ENCODE measurements at regions not wholly inside any gene's neighbourhood (a gene's known extent, or its start where the extent isn't known, plus 50 kb on each side); places are given as distances from the start of the nearest gene placed in this dataset.
"Not testable (repeated sequence)": the region's sequence is repeated elsewhere in the genome, so short reads cannot be mapped to it uniquely, and the experiment has no call there.

DNA sequence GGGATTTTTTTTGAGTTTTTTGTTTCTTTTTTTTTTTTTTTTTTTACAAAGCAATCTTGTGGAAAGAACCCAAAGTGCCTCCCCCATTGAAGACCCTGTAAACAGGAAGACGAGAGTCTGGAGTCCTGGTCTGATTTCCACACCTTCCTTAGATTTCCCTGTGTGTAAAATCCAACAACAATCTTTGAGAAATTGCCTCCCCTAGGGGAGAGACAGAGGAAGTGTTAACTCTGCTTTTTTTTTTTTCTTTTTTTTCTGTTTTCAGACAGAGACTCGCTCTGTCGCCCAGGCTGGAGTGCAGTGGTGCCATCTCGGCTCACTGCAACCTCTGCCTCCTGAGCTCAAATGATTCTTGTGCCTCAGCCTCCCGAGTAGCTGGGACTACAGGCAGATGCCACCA is 82.0 kb upstream of the CLEC6A start:
- peak in 1 of 2 experiments; percentile 2 for DNase-seq (ENCODE audit: low spot score in 2 of 2)
- H3K9me3 ChIP-seq; in situ Hi-C loops (cut with MboI; ENCODE audit: low sequenced_read_pairs); H3K4me1 ChIP-seq; H3K36me3 ChIP-seq (replicated peaks); H3K27me3 ChIP-seq (ENCODE audit: low read depth); H3K4me3 ChIP-seq: not testable (repeated sequence)

DNA sequence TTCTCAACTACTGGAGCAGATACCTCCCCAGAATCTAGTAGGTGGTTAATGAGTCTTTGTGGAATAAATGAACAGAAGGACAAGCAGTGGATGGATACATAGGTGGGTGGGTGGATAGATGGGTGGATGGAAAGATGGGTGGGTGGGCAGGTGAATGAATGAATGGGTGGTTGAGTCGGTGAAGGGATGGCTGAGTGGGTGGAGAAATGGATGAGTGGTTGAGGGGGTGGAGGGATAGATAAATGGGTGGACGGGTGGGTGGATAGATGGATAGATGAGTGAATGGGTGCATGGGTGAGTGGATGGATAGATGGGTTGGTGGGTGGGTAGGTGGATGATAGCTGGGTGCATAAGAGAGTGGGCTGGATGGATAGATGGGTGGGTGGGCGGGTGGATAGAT is 80.6 kb upstream of the CLEC6A start:
- in situ Hi-C loops (cut with MboI; ENCODE audit: low sequenced_read_pairs); H3K27me3 ChIP-seq (ENCODE audit: low read depth); DNase-seq (ENCODE audit: low spot score in 2 of 2); H3K36me3 ChIP-seq (replicated peaks); H3K4me3 ChIP-seq; H3K4me1 ChIP-seq; H3K9me3 ChIP-seq: not testable (repeated sequence)

GRCh38 chr12:8377756-8378155 is 78.0 kb upstream of the CLEC6A start:
- H3K36me3 ChIP-seq (replicated peaks); H3K27me3 ChIP-seq (ENCODE audit: low read depth); H3K4me1 ChIP-seq; H3K9me3 ChIP-seq; in situ Hi-C loops (cut with MboI; ENCODE audit: low sequenced_read_pairs); H3K4me3 ChIP-seq: not testable (repeated sequence)
- peak; percentile 5 to 42 for DNase-seq (ENCODE audit: low spot score in 2 of 2)

GRCh38 chr12:8382556-8382955 is 73.2 kb upstream of the CLEC6A start:
- H3K27me3 ChIP-seq (ENCODE audit: low read depth); in situ Hi-C loops (cut with MboI; ENCODE audit: low sequenced_read_pairs); H3K4me1 ChIP-seq; H3K36me3 ChIP-seq (replicated peaks); H3K9me3 ChIP-seq; DNase-seq (ENCODE audit: low spot score in 2 of 2); H3K4me3 ChIP-seq: not testable (repeated sequence)

- H3K9me3 ChIP-seq; DNase-seq (ENCODE audit: low spot score in 2 of 2); H3K36me3 ChIP-seq (replicated peaks); H3K4me3 ChIP-seq; H3K27me3 ChIP-seq (ENCODE audit: low read depth); in situ Hi-C loops (cut with MboI; ENCODE audit: low sequenced_read_pairs); H3K4me1 ChIP-seq: not testable (repeated sequence)
These were observed 71.1 kb upstream of the CLEC6A start for GRCh38 chr12:8384686-8385085.

GRCh38 chr12:8385431-8385830 is 70.3 kb upstream of the CLEC6A start:
- H3K4me3 ChIP-seq; H3K4me1 ChIP-seq; DNase-seq (ENCODE audit: low spot score in 2 of 2); H3K27me3 ChIP-seq (ENCODE audit: low read depth); in situ Hi-C loops (cut with MboI; ENCODE audit: low sequenced_read_pairs); H3K9me3 ChIP-seq; H3K36me3 ChIP-seq (replicated peaks): not testable (repeated sequence)

DNA sequence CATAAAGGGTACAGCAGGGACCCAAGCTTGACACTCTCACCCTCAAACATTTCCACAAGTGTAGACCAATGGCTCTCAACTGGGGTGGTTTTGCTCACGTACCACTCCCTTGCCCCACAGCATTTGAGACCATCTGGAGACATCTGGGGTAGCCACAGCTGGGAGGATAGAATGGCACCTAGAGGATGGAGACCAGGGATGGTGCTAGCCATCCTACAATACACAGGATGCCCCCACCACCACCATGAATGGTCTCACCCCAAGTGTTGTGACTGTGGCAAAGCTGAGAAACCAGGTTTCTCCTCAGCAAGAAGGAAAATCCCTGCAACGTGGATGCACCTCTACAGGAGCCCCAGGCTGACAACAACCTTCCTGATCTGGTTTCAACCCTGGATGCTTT is 69.1 kb upstream of the CLEC6A start:
- H3K36me3 ChIP-seq (replicated peaks); H3K9me3 ChIP-seq; H3K27me3 ChIP-seq (ENCODE audit: low read depth); H3K4me1 ChIP-seq; in situ Hi-C loops (cut with MboI; ENCODE audit: low sequenced_read_pairs); DNase-seq (ENCODE audit: low spot score in 2 of 2); H3K4me3 ChIP-seq: not testable (repeated sequence)

- H3K36me3 ChIP-seq (replicated peaks); DNase-seq (ENCODE audit: low spot score in 2 of 2); in situ Hi-C loops (cut with MboI; ENCODE audit: low sequenced_read_pairs); H3K9me3 ChIP-seq; H3K4me1 ChIP-seq; H3K27me3 ChIP-seq (ENCODE audit: low read depth): not testable (repeated sequence)
- H3K4me3 ChIP-seq = peak overlapping the region; percentile 41; the same call in 1 of the 2 replicates
These were observed 66.5 kb upstream of the CLEC6A start for GRCh38 chr12:8389296-8389695.

DNA sequence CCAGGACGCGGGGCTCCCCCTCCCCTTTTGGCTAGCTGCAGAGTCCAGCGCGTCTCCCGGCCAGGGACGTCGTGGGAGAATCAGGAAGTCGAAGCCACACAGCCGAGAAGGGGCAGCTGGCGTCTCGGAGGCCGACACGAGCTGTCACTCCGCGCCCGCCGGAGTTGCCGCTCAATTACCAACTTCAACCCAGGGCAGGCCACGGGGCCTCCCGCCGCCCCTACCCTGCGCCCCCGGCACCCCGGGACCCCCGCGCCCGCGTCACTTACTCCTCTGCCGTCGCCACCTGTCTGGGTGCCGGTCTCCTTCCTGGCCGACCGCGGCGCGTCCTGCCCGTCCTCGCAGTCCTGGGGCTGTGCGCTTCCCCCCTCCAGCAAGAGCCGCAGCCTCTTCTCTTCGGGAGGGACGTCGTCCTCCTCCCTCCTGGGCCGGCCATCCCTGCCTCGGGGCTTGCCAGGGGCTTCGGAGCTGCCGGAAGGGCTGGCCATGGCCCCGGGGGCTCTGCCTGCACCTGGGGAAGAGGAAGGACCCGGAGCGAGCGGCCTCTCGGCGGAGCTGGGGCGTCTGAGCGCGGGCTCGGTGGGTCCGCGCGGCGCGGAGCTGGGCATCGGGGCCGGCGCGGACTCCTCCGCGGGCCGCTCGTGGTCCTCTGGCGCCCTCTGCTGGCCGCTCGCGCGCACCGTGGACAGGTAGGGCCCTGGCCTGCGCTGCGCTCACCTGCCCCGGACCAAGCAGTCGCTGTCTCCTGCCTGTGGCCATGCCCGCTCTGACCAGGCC is 65.6 kb upstream of the CLEC6A start:
- in situ Hi-C loops (cut with MboI; ENCODE audit: low sequenced_read_pairs); H3K4me1 ChIP-seq; H3K9me3 ChIP-seq; H3K27me3 ChIP-seq (ENCODE audit: low read depth); H3K36me3 ChIP-seq (replicated peaks): not testable (repeated sequence)
- peak; percentile 35 to 89 for DNase-seq (ENCODE audit: low spot score in 2 of 2)
- H3K4me3 ChIP-seq = peak overlapping the region; percentile 41

GRCh38 chr12:8396225-8397071 is 59.3 kb upstream of the CLEC6A start:
- in situ Hi-C loops (cut with MboI; ENCODE audit: low sequenced_read_pairs); H3K4me1 ChIP-seq; H3K36me3 ChIP-seq (replicated peaks); H3K27me3 ChIP-seq (ENCODE audit: low read depth); H3K9me3 ChIP-seq: not testable (repeated sequence)
- peak overlapping the region; percentile 42 for H3K4me3 ChIP-seq
- peak; percentile 21 to 75 for DNase-seq (ENCODE audit: low spot score in 2 of 2)

- H3K9me3 ChIP-seq; H3K27me3 ChIP-seq (ENCODE audit: low read depth); H3K4me1 ChIP-seq; H3K4me3 ChIP-seq; DNase-seq (ENCODE audit: low spot score in 2 of 2); in situ Hi-C loops (cut with MboI; ENCODE audit: low sequenced_read_pairs); H3K36me3 ChIP-seq (replicated peaks): not testable (repeated sequence)
These were observed 58.4 kb upstream of the CLEC6A start for GRCh38 chr12:8397378-8397777.

GRCh38 chr12:8399496-8400034 is 56.2 kb upstream of the CLEC6A start:
- H3K27me3 ChIP-seq (ENCODE audit: low read depth); DNase-seq (ENCODE audit: low spot score in 2 of 2); H3K4me1 ChIP-seq; H3K36me3 ChIP-seq (replicated peaks); H3K9me3 ChIP-seq; in situ Hi-C loops (cut with MboI; ENCODE audit: low sequenced_read_pairs); H3K4me3 ChIP-seq: not testable (repeated sequence)

GRCh38 chr12:8403834-8404233 is 51.9 kb upstream of the CLEC6A start:
- H3K36me3 ChIP-seq (replicated peaks); H3K4me3 ChIP-seq; DNase-seq (ENCODE audit: low spot score in 2 of 2); H3K27me3 ChIP-seq (ENCODE audit: low read depth); in situ Hi-C loops (cut with MboI; ENCODE audit: low sequenced_read_pairs); H3K4me1 ChIP-seq; H3K9me3 ChIP-seq: not testable (repeated sequence)

DNA sequence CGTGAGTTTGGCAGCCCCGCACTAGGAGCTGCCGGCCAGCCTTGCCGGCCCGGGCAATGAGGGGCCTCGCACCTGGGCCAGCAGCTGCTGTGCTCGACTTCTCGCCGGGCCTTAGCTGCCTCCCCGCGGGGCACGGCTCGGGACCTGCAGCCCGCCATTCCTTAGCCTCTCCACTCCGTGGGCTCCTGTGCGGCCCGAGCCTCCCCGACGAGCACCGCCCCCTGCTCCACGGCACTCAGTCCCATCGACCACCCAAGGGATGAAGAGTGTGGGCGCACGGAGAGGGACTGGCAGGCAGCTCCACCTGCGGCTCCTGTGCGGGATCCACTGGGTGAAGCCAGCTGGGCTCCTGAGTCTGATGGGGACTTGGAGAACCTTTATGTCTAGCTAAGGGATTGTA is 51.4 kb upstream of the CLEC6A start:
- H3K4me3 ChIP-seq; H3K36me3 ChIP-seq (replicated peaks); H3K27me3 ChIP-seq (ENCODE audit: low read depth); H3K4me1 ChIP-seq; in situ Hi-C loops (cut with MboI; ENCODE audit: low sequenced_read_pairs); DNase-seq (ENCODE audit: low spot score in 2 of 2); H3K9me3 ChIP-seq: not testable (repeated sequence)

All from HAP-1 (cell line).